Adipose tissue (tissue), 3 donors: ENCODE measurements at regions not wholly inside any gene's neighbourhood (a gene's known extent, or its start where the extent isn't known, plus 50 kb on each side); places are given as distances from the start of the nearest gene placed in this dataset.
"Not testable (repeated sequence)": the region's sequence is repeated elsewhere in the genome, so short reads cannot be mapped to it uniquely, and the experiment has no call there.

ENCODE experiments used
- H3K27ac ChIP-seq: one replicate; pipeline ENCODE4 v1.5.1; 2013; ENCODE audit warnings: low read depth, low read length
- WGBS, 3 donors: extraction: QIAGEN DNeasy Blood & Tissue Kit; methylation state at CpG; one replicate each; pipeline ENCODE4 v1.1.7; 2013; 5-methylcytosine and 5-hydroxymethylcytosine counted together
- donor health status: healthy with polysubstance abuse.
- donor health status: Bipolar disorder and iron deficiency.
- donor health status: healthy.

GRCh38 chr19:23984911-23985310 lies 70.2 kb downstream of the ZNF726 start:
- 69 to 84% (median 74%) methylated on average over 1 of the region's 1 CpG for WGBS, 3 donors

GRCh38 chr19:23986623-23987022 lies 71.9 kb downstream of the ZNF726 start:
- H3K27ac ChIP-seq: no peak overlapping the region
- WGBS, 3 donors: 91 to 95% (median 92%) methylated on average over 1 of the region's 1 CpG

More at GRCh38 chr19:23984911-23985310, 70.2 kb downstream of the ZNF726 start:
- H3K27ac ChIP-seq: not testable (repeated sequence)

GRCh38 chr19:23991170-23991569 lies 76.5 kb downstream of the ZNF726 start:
- no peak overlapping the region for H3K27ac ChIP-seq
- 60 to 78% (median 76%) methylated on average over 1 of the region's 1 CpG for WGBS, 3 donors

- 54 to 63% (median 57%) methylated on average over 3 of the region's 3 CpGs for WGBS, 3 donors
Observed at GRCh38 chr19:23992348-23992747, 77.7 kb downstream of the ZNF726 start.

GRCh38 chr19:23993440-23993839 lies 78.8 kb downstream of the ZNF726 start:
- 71 to 83% (median 81%) methylated on average over 2 of the region's 2 CpGs for WGBS, 3 donors

More at GRCh38 chr19:23992348-23992747, 77.7 kb downstream of the ZNF726 start:
- H3K27ac ChIP-seq: no peak overlapping the region

GRCh38 chr19:23996549-23996948 lies 81.9 kb downstream of the ZNF726 start:
- no peak overlapping the region for H3K27ac ChIP-seq
- 61 to 80% (median 66%) methylated on average over 7 of the region's 7 CpGs for WGBS, 3 donors

More at GRCh38 chr19:23993440-23993839, 78.8 kb downstream of the ZNF726 start:
- H3K27ac ChIP-seq: no peak overlapping the region

- 64 to 76% (median 67%) methylated on average over 2 of the region's 2 CpGs for WGBS, 3 donors
- no peak overlapping the region for H3K27ac ChIP-seq
Observed at GRCh38 chr19:23998568-23998967, 83.9 kb downstream of the ZNF726 start.

- WGBS, 3 donors: 76 to 89% (median 86%) methylated on average over 9 of the region's 9 CpGs
Observed at GRCh38 chr19:23999821-24000610, 85.3 kb downstream of the ZNF726 start.

GRCh38 chr19:24000656-24001055 lies 86.0 kb downstream of the ZNF726 start:
- no peak overlapping the region for H3K27ac ChIP-seq
- 86 to 89% (median 88%) methylated on average over 2 of the region's 2 CpGs for WGBS, 3 donors

More at GRCh38 chr19:23999821-24000610, 85.3 kb downstream of the ZNF726 start:
- no peak overlapping the region for H3K27ac ChIP-seq

GRCh38 chr19:24002256-24002945 lies 84.6 kb upstream of the ZNF254 start:
- WGBS, 3 donors: 89 to 93% (median 93%) methylated on average over 28 to 32 of the region's 32 CpGs
- no peak overlapping the region for H3K27ac ChIP-seq

GRCh38 chr19:24003537-24003936 lies 83.5 kb upstream of the ZNF254 start:
- WGBS, 3 donors: 93 to 94% (median 94%) methylated on average over 13 to 19 of the region's 19 CpGs

GRCh38 chr19:24004166-24004565 lies 82.8 kb upstream of the ZNF254 start:
- no peak overlapping the region for H3K27ac ChIP-seq
- WGBS, 3 donors: 70 to 81% (median 75%) methylated on average over 6 of the region's 6 CpGs

More at GRCh38 chr19:24003537-24003936, 83.5 kb upstream of the ZNF254 start:
- H3K27ac ChIP-seq: no peak overlapping the region

- WGBS, 3 donors: 42 to 80% (median 77%) methylated on average over 8 of the region's 8 CpGs
- no peak overlapping the region for H3K27ac ChIP-seq
Observed at GRCh38 chr19:24029941-24030636, 56.9 kb upstream of the ZNF254 start.

GRCh38 chr19:24032651-24033050 lies 54.3 kb upstream of the ZNF254 start:
- WGBS, 3 donors: 72 to 83% (median 77%) methylated on average over 15 of the region's 15 CpGs
- H3K27ac ChIP-seq: no peak overlapping the region

- WGBS, 3 donors: 0 to 1% (median 0%) methylated on average over 41 of the region's 41 CpGs
- peak overlapping the region; percentile 81 for H3K27ac ChIP-seq
Observed at GRCh38 chr19:24033301-24033962, 53.6 kb upstream of the ZNF254 start.

- H3K27ac ChIP-seq: peak overlapping the region; percentile 78
- WGBS, 3 donors: 0 to 1% (median 0%) methylated on average over 15 of the region's 15 CpGs
Observed at GRCh38 chr19:24033963-24034342, 53.0 kb upstream of the ZNF254 start.

- WGBS, 3 donors: 77 to 85% (median 84%) methylated on average over 12 of the region's 12 CpGs
- H3K27ac ChIP-seq: not testable (repeated sequence)
Observed at GRCh38 chr19:24035261-24035880, 51.6 kb upstream of the ZNF254 start.
